Adrenal gland (tissue), 5 donors: ENCODE measurements at regions not wholly inside any gene's neighbourhood (a gene's known extent, or its start where the extent isn't known, plus 50 kb on each side); places are given as distances from the start of the nearest gene placed in this dataset.

Experiments
- POLR2A ChIP-seq, 2 donors: fragments of 450-650 bp; IDR thresholded peaks; one replicate each; pipeline ENCODE4 v1.6.1; 2017; ENCODE audit warnings: antibody characterized with exemption in 2 of 2, mild to moderate bottlenecking in 2 of 2, moderate library complexity in 1 of 2
- TF ChIP-seq, protein P1 (sequence below), 6 experiments: fragments of 450-650 bp in 4 of 6; fragments of 200-600 bp in 2 of 6; sonication (generic) in 1 of 6; IDR thresholded peaks; 1 replicate in 5 of 6; 2 replicates in 1 of 6; pipeline versions ENCODE4 v1.5.1 to v1.8.0; 2016 to 2021; ENCODE audit warnings: antibody characterized with exemption in 6 of 6, mild to moderate bottlenecking in 2 of 6, moderate library complexity in 1 of 6
- donor health status: DM: no; HTN: no; CAD: no.

DNA sequence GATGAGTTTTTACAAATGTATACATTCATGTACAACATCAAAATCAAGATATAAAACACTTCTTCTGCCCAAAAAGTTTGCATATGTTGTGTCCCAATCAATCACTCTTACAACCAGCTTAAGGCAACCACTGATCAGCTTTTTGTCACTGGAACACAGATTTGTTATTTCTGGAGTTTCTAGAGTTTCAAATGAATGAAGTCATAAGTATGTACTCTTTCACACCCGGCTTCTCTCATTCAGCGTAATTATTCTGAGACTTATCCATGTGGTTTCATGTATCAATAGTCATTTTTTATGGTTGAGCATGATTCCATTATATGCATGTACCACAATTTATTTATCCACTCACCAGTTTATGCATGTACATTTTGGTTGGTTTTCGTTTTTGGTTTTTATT lies 53.0 kb upstream of the CORO2B start:
- TF ChIP-seq, protein P1, sequence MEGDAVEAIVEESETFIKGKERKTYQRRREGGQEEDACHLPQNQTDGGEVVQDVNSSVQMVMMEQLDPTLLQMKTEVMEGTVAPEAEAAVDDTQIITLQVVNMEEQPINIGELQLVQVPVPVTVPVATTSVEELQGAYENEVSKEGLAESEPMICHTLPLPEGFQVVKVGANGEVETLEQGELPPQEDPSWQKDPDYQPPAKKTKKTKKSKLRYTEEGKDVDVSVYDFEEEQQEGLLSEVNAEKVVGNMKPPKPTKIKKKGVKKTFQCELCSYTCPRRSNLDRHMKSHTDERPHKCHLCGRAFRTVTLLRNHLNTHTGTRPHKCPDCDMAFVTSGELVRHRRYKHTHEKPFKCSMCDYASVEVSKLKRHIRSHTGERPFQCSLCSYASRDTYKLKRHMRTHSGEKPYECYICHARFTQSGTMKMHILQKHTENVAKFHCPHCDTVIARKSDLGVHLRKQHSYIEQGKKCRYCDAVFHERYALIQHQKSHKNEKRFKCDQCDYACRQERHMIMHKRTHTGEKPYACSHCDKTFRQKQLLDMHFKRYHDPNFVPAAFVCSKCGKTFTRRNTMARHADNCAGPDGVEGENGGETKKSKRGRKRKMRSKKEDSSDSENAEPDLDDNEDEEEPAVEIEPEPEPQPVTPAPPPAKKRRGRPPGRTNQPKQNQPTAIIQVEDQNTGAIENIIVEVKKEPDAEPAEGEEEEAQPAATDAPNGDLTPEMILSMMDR (IDR thresholded peaks at IDR 0.05), result no peak
- TF ChIP-seq POLR2A (IDR thresholded peaks at IDR 0.05), result no peak
